HepG2 (cell line): ENCODE measurements at regions not wholly inside any gene's neighbourhood (a gene's known extent, or its start where the extent isn't known, plus 50 kb on each side); places are given as distances from the start of the nearest gene placed in this dataset.
A peak's percentile ranks its signal among the peaks of the same experiment; 100 is the strongest.

Experiments
- FOXA1 ChIP-seq, 2 experiments: fragments of 450-650 bp in 1 of 2; sonication (generic) in 1 of 2; formaldehyde crosslinking in 1 of 2; IDR thresholded peaks; 2 replicates each; pipeline versions ENCODE4 v1.4.0 to v1.6.1; 2016 to 2020; ENCODE audit warnings: missing genetic modification reagents in 1 of 2
- ZFP82 ChIP-seq: sonication (generic); formaldehyde crosslinking; IDR thresholded peaks from 2 replicates; pipeline ENCODE4 v1.5.1; 2020; ENCODE audit warnings: mild to moderate bottlenecking, missing genetic modification reagents, borderline replicate concordance
- ZNF282 ChIP-seq: fragments of 450-650 bp; IDR thresholded peaks from 2 replicates; pipeline ENCODE4 v1.6.1; 2018; ENCODE audit not compliant: partially characterized antibody
- ZNF382 ChIP-seq: sonication (generic); formaldehyde crosslinking; IDR thresholded peaks from 2 replicates; pipeline ENCODE4 v1.5.0; 2020; ENCODE audit warnings: missing genetic modification reagents, mild to moderate bottlenecking, borderline replicate concordance
- ZNF563 ChIP-seq: sonication (generic); formaldehyde crosslinking; IDR thresholded peaks from 2 replicates; pipeline ENCODE4 v1.8.0; 2022; ENCODE audit warnings: mild to moderate bottlenecking, moderate library complexity, missing genetic modification reagents
- ZNF720 ChIP-seq: sonication (generic); formaldehyde crosslinking; IDR thresholded peaks from 2 replicates; pipeline ENCODE4 v1.4.0; 2020; ENCODE audit warnings: missing genetic modification reagents
- TF ChIP-seq, protein P1 (sequence below): IDR thresholded peaks from 2 replicates; pipeline ENCODE4 v1.4.0; 2020; ENCODE audit warnings: mild to moderate bottlenecking, missing genetic modification reagents
- TF ChIP-seq, protein P2 (sequence below): sonication (generic); formaldehyde crosslinking; IDR thresholded peaks from 2 replicates; pipeline ENCODE4 v1.8.1; 2022; ENCODE audit warnings: low read depth, mild to moderate bottlenecking, missing genetic modification reagents
- TF ChIP-seq, protein P3 (sequence below): sonication (generic); formaldehyde crosslinking; IDR thresholded peaks from 2 replicates; pipeline ENCODE4 v1.8.0; 2022; ENCODE audit warnings: mild to moderate bottlenecking, missing genetic modification reagents; ENCODE audit not compliant: insufficient replicate concordance
- TF ChIP-seq, protein P4 (sequence below): sonication (generic); formaldehyde crosslinking; IDR thresholded peaks from 2 replicates; pipeline ENCODE4 v1.4.0; 2020; ENCODE audit warnings: missing genetic modification reagents
- TF ChIP-seq, protein P5 (sequence below): sonication (generic); formaldehyde crosslinking; IDR thresholded peaks from 2 replicates; pipeline ENCODE4 v1.4.0; 2020; ENCODE audit warnings: missing genetic modification reagents

DNA sequence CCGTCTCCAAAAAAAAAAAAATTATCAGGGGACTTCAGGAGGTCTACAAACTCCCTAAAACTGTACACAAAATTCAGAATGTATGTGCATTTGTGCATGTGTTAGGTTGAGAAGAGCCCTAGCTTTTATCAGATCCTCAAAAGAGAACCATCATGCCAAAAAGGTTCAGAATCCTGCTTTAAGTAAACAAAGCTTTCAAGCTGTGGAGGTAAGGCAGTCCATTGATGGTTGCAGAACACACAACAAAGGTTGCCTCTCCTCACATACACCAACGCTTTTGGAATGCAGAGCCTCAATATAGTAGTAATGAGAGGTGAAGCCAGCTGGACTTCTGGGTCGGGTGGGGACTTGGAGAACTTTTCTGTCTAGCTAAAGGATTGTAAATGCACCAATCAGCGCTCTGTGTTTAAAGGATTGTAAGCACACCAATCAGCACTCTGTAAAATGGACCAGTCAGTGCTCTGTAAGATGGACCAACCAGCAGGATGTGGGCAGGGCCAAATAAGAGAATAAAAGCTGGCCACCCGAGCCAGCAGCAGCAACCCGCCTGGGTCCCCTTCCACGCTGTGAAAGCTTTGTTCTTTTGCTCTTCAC, 57.9 kb upstream of the RNF38 start (continued):
- TF ChIP-seq, protein P1, sequence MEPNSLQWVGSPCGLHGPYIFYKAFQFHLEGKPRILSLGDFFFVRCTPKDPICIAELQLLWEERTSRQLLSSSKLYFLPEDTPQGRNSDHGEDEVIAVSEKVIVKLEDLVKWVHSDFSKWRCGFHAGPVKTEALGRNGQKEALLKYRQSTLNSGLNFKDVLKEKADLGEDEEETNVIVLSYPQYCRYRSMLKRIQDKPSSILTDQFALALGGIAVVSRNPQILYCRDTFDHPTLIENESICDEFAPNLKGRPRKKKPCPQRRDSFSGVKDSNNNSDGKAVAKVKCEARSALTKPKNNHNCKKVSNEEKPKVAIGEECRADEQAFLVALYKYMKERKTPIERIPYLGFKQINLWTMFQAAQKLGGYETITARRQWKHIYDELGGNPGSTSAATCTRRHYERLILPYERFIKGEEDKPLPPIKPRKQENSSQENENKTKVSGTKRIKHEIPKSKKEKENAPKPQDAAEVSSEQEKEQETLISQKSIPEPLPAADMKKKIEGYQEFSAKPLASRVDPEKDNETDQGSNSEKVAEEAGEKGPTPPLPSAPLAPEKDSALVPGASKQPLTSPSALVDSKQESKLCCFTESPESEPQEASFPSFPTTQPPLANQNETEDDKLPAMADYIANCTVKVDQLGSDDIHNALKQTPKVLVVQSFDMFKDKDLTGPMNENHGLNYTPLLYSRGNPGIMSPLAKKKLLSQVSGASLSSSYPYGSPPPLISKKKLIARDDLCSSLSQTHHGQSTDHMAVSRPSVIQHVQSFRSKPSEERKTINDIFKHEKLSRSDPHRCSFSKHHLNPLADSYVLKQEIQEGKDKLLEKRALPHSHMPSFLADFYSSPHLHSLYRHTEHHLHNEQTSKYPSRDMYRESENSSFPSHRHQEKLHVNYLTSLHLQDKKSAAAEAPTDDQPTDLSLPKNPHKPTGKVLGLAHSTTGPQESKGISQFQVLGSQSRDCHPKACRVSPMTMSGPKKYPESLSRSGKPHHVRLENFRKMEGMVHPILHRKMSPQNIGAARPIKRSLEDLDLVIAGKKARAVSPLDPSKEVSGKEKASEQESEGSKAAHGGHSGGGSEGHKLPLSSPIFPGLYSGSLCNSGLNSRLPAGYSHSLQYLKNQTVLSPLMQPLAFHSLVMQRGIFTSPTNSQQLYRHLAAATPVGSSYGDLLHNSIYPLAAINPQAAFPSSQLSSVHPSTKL, result peak; percentile 24; the same call in 1 of the 2 replicates
- TF ChIP-seq ZFP82 (CRISPR knock-in tag) (no peak), ZNF720 (CRISPR knock-in tag) (no peak), ZNF282 (no peak), FOXA1 (IDR thresholded peaks at IDR 0.05) (no peak), FOXA1 (CRISPR knock-in tag; IDR thresholded peaks at IDR 0.05) (peak; percentile 73), ZNF382 (no peak), ZNF563 (no peak)
- TF ChIP-seq, protein P2, sequence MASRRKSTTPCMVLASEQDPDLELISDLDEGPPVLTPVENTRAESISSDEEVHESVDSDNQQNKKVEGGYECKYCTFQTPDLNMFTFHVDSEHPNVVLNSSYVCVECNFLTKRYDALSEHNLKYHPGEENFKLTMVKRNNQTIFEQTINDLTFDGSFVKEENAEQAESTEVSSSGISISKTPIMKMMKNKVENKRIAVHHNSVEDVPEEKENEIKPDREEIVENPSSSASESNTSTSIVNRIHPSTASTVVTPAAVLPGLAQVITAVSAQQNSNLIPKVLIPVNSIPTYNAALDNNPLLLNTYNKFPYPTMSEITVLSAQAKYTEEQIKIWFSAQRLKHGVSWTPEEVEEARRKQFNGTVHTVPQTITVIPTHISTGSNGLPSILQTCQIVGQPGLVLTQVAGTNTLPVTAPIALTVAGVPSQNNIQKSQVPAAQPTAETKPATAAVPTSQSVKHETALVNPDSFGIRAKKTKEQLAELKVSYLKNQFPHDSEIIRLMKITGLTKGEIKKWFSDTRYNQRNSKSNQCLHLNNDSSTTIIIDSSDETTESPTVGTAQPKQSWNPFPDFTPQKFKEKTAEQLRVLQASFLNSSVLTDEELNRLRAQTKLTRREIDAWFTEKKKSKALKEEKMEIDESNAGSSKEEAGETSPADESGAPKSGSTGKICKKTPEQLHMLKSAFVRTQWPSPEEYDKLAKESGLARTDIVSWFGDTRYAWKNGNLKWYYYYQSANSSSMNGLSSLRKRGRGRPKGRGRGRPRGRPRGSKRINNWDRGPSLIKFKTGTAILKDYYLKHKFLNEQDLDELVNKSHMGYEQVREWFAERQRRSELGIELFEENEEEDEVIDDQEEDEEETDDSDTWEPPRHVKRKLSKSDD, result no peak
- TF ChIP-seq, protein P3, sequence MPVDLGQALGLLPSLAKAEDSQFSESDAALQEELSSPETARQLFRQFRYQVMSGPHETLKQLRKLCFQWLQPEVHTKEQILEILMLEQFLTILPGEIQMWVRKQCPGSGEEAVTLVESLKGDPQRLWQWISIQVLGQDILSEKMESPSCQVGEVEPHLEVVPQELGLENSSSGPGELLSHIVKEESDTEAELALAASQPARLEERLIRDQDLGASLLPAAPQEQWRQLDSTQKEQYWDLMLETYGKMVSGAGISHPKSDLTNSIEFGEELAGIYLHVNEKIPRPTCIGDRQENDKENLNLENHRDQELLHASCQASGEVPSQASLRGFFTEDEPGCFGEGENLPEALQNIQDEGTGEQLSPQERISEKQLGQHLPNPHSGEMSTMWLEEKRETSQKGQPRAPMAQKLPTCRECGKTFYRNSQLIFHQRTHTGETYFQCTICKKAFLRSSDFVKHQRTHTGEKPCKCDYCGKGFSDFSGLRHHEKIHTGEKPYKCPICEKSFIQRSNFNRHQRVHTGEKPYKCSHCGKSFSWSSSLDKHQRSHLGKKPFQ, result no peak
- TF ChIP-seq, protein P4, sequence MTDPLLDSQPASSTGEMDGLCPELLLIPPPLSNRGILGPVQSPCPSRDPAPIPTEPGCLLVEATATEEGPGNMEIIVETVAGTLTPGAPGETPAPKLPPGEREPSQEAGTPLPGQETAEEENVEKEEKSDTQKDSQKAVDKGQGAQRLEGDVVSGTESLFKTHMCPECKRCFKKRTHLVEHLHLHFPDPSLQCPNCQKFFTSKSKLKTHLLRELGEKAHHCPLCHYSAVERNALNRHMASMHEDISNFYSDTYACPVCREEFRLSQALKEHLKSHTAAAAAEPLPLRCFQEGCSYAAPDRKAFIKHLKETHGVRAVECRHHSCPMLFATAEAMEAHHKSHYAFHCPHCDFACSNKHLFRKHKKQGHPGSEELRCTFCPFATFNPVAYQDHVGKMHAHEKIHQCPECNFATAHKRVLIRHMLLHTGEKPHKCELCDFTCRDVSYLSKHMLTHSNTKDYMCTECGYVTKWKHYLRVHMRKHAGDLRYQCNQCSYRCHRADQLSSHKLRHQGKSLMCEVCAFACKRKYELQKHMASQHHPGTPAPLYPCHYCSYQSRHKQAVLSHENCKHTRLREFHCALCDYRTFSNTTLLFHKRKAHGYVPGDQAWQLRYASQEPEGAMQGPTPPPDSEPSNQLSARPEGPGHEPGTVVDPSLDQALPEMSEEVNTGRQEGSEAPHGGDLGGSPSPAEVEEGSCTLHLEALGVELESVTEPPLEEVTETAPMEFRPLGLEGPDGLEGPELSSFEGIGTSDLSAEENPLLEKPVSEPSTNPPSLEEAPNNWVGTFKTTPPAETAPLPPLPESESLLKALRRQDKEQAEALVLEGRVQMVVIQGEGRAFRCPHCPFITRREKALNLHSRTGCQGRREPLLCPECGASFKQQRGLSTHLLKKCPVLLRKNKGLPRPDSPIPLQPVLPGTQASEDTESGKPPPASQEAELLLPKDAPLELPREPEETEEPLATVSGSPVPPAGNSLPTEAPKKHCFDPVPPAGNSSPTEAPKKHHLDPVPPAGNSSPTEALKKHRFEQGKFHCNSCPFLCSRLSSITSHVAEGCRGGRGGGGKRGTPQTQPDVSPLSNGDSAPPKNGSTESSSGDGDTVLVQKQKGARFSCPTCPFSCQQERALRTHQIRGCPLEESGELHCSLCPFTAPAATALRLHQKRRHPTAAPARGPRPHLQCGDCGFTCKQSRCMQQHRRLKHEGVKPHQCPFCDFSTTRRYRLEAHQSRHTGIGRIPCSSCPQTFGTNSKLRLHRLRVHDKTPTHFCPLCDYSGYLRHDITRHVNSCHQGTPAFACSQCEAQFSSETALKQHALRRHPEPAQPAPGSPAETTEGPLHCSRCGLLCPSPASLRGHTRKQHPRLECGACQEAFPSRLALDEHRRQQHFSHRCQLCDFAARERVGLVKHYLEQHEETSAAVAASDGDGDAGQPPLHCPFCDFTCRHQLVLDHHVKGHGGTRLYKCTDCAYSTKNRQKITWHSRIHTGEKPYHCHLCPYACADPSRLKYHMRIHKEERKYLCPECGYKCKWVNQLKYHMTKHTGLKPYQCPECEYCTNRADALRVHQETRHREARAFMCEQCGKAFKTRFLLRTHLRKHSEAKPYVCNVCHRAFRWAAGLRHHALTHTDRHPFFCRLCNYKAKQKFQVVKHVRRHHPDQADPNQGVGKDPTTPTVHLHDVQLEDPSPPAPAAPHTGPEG (CRISPR knock-in tag), result no peak
- TF ChIP-seq, protein P5, sequence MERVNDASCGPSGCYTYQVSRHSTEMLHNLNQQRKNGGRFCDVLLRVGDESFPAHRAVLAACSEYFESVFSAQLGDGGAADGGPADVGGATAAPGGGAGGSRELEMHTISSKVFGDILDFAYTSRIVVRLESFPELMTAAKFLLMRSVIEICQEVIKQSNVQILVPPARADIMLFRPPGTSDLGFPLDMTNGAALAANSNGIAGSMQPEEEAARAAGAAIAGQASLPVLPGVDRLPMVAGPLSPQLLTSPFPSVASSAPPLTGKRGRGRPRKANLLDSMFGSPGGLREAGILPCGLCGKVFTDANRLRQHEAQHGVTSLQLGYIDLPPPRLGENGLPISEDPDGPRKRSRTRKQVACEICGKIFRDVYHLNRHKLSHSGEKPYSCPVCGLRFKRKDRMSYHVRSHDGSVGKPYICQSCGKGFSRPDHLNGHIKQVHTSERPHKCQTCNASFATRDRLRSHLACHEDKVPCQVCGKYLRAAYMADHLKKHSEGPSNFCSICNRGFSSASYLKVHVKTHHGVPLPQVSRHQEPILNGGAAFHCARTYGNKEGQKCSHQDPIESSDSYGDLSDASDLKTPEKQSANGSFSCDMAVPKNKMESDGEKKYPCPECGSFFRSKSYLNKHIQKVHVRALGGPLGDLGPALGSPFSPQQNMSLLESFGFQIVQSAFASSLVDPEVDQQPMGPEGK (CRISPR knock-in tag), result no peak
